ENCODE measurements at regions not wholly inside any gene's neighbourhood (a gene's known extent, or its start where the extent isn't known, plus 50 kb on each side); places are given as distances from the start of the nearest gene placed in this dataset.

- Mint-ChIP-seq H3K4me3 (no peak overlapping the region), H3K36me3 (no peaks in the 10 kb centered on the region), H3K27ac (no peak overlapping the region), H3K27me3 (ENCODE audit: low read depth in 2 of 2) (peaks cover 5 to 10% of the 10 kb centered on the region in 2 donors), H3K4me1 (no peaks in the 10 kb centered on the region), H3K9me3 (peaks cover 0 to 3% of the 10 kb centered on the region in 2 donors)
- Histone ChIP-seq H3K4me3 (ENCODE audit: low read length) (no peak overlapping the region), H3K36me3 (ENCODE audit: control insufficient read depth, insufficient read depth, low read length) (no peaks in the 10 kb centered on the region), H3K4me1 (ENCODE audit: control insufficient read depth, insufficient read depth, low read length) (no peaks in the 10 kb centered on the region), H3K9me3 (ENCODE audit: control insufficient read depth, insufficient read depth, low read length) (no peaks in the 10 kb centered on the region), H3K27ac (ENCODE audit: low read length) (no peak overlapping the region), H3K27me3 (ENCODE audit: control insufficient read depth, insufficient read depth, low read length) (no peaks in the 10 kb centered on the region)
- WGBS (ENCODE audit: insufficient coverage) = 100% methylated on average over 1 of the region's 4 CpGs
- ATAC-seq (no peak), DNase-seq (no peak)
- intact Hi-C loops (cut with micrococcal nuclease) = no loop called here
- TF ChIP-seq, protein P1, sequence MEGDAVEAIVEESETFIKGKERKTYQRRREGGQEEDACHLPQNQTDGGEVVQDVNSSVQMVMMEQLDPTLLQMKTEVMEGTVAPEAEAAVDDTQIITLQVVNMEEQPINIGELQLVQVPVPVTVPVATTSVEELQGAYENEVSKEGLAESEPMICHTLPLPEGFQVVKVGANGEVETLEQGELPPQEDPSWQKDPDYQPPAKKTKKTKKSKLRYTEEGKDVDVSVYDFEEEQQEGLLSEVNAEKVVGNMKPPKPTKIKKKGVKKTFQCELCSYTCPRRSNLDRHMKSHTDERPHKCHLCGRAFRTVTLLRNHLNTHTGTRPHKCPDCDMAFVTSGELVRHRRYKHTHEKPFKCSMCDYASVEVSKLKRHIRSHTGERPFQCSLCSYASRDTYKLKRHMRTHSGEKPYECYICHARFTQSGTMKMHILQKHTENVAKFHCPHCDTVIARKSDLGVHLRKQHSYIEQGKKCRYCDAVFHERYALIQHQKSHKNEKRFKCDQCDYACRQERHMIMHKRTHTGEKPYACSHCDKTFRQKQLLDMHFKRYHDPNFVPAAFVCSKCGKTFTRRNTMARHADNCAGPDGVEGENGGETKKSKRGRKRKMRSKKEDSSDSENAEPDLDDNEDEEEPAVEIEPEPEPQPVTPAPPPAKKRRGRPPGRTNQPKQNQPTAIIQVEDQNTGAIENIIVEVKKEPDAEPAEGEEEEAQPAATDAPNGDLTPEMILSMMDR (IDR thresholded peaks at IDR 0.05) = no peak
Observed at GRCh38 chr2:67701011-67701410, 303.9 kb downstream of the ETAA1 start.

DNA sequence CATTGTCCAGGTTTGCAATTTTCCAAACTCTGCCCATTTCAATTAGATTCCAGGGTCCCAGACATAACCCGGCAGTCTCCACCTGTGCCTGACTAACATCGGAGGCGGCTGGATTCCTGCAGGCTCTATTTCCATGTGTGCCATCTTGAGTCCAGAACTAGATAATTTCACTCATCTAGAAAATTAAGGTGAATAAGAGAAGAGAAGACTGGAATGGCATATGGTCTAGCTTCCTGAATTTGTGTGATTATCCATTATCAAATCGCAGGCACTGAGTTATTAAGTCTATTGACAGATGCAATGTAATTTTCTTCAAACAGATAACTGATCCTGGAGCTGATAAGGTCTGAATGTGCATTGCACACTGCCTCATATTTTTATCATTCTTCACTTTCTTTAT, 305.2 kb downstream of the ETAA1 start:
- H3K9me3 ChIP-seq (ENCODE audit: control insufficient read depth, insufficient read depth, low read length) = no peaks in the 10 kb centered on the region
- ATAC-seq (no peak), DNase-seq (no peak)
- Mint-ChIP-seq H3K4me3 (no peak overlapping the region), H3K27me3 (ENCODE audit: low read depth in 2 of 2) (peaks cover 5 to 10% of the 10 kb centered on the region in 2 donors), H3K9me3 (peaks cover 0 to 3% of the 10 kb centered on the region in 2 donors), H3K4me1 (no peaks in the 10 kb centered on the region), H3K27ac (no peak overlapping the region), H3K36me3 (no peaks in the 10 kb centered on the region)
- no peaks in the 10 kb centered on the region for H3K36me3 ChIP-seq (ENCODE audit: control insufficient read depth, insufficient read depth, low read length)
- H3K27me3 ChIP-seq (ENCODE audit: control insufficient read depth, insufficient read depth, low read length) = no peaks in the 10 kb centered on the region
- 97% methylated on average over 4 of the region's 4 CpGs for WGBS (ENCODE audit: insufficient coverage)
- TF ChIP-seq, protein P1 (IDR thresholded peaks at IDR 0.05) = no peak
- no peaks in the 10 kb centered on the region for H3K4me1 ChIP-seq (ENCODE audit: control insufficient read depth, insufficient read depth, low read length)
- no peak overlapping the region for H3K27ac ChIP-seq (ENCODE audit: low read length)
- intact Hi-C loops (cut with micrococcal nuclease) = no loop called here
- no peak overlapping the region for H3K4me3 ChIP-seq (ENCODE audit: low read length)

- no peak overlapping the region for H3K27ac ChIP-seq (ENCODE audit: low read length)
- H3K4me1 ChIP-seq (ENCODE audit: control insufficient read depth, insufficient read depth, low read length) = no peaks in the 10 kb centered on the region
- Mint-ChIP-seq H3K4me1 (no peaks in the 10 kb centered on the region), H3K27ac (no peak overlapping the region), H3K36me3 (no peaks in the 10 kb centered on the region), H3K27me3 (ENCODE audit: low read depth in 2 of 2) (peaks cover 5 to 16% of the 10 kb centered on the region in 2 donors), H3K9me3 (peaks cover 0 to 3% of the 10 kb centered on the region in 2 donors), H3K4me3 (no peak overlapping the region)
- intact Hi-C loops (cut with micrococcal nuclease) = no loop called here
- H3K36me3 ChIP-seq (ENCODE audit: control insufficient read depth, insufficient read depth, low read length) = no peaks in the 10 kb centered on the region
- H3K4me3 ChIP-seq (ENCODE audit: low read length) = no peak overlapping the region
- no peak for ATAC-seq
- H3K27me3 ChIP-seq (ENCODE audit: control insufficient read depth, insufficient read depth, low read length) = no peaks in the 10 kb centered on the region
- TF ChIP-seq, protein P1 (IDR thresholded peaks at IDR 0.05) = no peak
- no peak for DNase-seq
- no peaks in the 10 kb centered on the region for H3K9me3 ChIP-seq (ENCODE audit: control insufficient read depth, insufficient read depth, low read length)
- 82% methylated on average over 1 of the region's 1 CpG for WGBS (ENCODE audit: insufficient coverage)
Observed at GRCh38 chr2:67702937-67703336, 305.8 kb downstream of the ETAA1 start.

DNA sequence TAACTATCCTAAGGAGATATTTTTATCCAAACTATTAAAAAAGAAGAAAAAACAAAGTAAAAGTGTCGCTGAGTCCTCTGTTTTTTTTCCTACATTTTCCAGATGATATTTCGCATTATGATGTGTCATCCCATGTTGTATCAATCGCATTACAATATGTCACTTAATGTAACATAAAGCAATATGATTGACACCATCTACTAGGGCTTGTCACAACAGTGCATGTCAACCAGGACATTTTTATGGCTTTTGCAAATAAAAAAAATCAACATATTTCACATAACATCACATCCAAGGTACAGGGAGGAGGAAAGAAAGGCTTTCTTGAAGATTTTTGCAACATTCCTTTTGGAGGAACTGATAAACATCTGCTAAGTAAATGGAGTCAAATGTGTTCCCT, 308.9 kb downstream of the ETAA1 start:
- H3K36me3 Mint-ChIP-seq = no peaks in the 10 kb centered on the region
- H3K9me3 Mint-ChIP-seq = no peaks in the 10 kb centered on the region
- H3K4me1 Mint-ChIP-seq = no peaks in the 10 kb centered on the region
- no peaks in the 10 kb centered on the region for H3K27me3 ChIP-seq (ENCODE audit: control insufficient read depth, insufficient read depth, low read length)
- H3K4me1 ChIP-seq (ENCODE audit: control insufficient read depth, insufficient read depth, low read length) = no peaks in the 10 kb centered on the region
- H3K27ac Mint-ChIP-seq = no peak overlapping the region
- H3K27me3 Mint-ChIP-seq (ENCODE audit: low read depth in 2 of 2) = peaks cover 5 to 31% of the 10 kb centered on the region in 2 donors
- intact Hi-C loops (cut with micrococcal nuclease) = no loop called here
- no peaks in the 10 kb centered on the region for H3K9me3 ChIP-seq (ENCODE audit: control insufficient read depth, insufficient read depth, low read length)
- no peak overlapping the region for H3K4me3 Mint-ChIP-seq
- ATAC-seq (no peak), DNase-seq (no peak)
- no peak overlapping the region for H3K4me3 ChIP-seq (ENCODE audit: low read length)
- no peak overlapping the region for H3K27ac ChIP-seq (ENCODE audit: low read length)
- WGBS (ENCODE audit: insufficient coverage) = 90% methylated on average over 3 of the region's 3 CpGs
- H3K36me3 ChIP-seq (ENCODE audit: control insufficient read depth, insufficient read depth, low read length) = no peaks in the 10 kb centered on the region
- TF ChIP-seq, protein P1 (IDR thresholded peaks at IDR 0.05) = no peak

Measured in natural killer cell (primary cell).